NCI-H1694 treated with DMSO at 0.1 percent for 48 hours (cell line): ENCODE measurements at regions not wholly inside any gene's neighbourhood (a gene's known extent, or its start where the extent isn't known, plus 50 kb on each side); places are given as distances from the start of the nearest gene placed in this dataset.

Experiments used
- DNase-seq: peaks from one replicate; lab custom pipeline; 2025; lab: John Stamatoyannopoulos, UW

- DNase-seq = no peak
These were observed 253.7 kb downstream of the AASDHPPT start for GRCh38 chr11:106331176-106331575.

DNA sequence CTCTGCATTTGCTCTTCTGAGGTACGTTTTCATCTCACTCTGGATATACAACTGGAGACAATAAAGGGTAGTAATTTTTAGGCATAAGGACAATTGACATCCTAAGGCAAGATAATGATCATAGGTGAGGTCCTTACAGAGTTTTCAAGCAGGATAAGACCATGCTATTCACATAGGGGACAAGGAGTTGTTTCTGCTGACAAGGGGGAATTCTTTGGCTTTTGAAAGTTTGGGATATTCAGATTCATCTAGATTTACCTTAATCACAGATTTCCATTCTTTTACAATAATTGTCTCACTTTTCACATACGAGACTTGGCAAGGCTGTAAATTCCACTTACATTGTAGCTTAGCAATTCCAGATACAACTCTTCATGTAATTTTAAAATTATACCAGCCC, 256.2 kb downstream of the AASDHPPT start:
- no peak for DNase-seq

GRCh38 chr11:106344394-106344793, 266.9 kb downstream of the AASDHPPT start:
- DNase-seq = no peak

DNA sequence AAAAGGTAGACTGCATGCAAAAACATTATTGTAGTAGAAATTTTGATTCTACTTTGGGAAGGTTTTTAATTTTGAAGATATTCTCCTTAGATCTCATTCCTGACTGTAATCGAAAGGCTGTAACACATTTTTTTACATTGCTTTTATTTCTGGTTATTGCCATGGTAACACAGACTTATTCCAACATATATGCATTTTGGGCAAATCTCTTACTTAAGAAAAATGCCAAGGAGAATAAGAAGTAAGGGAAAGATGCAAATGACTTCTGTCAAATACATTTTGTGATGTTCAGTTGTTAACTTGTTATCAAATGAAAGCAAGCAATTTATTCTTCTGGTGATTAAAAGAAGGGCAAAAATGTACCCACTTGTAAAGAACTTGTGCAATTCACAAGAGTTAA, 267.5 kb downstream of the AASDHPPT start:
- no peak for DNase-seq

- DNase-seq = no peak
These were observed 275.6 kb downstream of the AASDHPPT start for GRCh38 chr11:106353031-106353430.

DNA sequence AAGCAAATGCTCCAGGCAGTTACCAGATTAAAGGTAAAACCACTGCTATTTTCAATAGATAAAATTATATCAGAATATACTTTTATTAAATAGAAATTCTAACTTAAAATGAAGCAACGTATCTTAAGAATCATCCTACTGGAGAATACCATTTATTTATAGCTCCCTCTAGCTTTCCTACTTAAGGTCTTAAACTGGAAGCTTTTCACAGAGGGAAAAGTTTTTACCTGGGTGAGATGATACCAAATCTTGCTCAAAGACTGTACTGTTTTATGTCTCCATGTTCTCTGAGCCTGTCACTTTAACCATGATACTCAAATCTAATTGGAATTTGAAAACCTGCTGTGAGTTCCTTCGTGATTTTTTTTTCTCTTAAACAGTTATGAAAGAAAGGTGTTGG, 291.8 kb downstream of the AASDHPPT start:
- no peak for DNase-seq

DNA sequence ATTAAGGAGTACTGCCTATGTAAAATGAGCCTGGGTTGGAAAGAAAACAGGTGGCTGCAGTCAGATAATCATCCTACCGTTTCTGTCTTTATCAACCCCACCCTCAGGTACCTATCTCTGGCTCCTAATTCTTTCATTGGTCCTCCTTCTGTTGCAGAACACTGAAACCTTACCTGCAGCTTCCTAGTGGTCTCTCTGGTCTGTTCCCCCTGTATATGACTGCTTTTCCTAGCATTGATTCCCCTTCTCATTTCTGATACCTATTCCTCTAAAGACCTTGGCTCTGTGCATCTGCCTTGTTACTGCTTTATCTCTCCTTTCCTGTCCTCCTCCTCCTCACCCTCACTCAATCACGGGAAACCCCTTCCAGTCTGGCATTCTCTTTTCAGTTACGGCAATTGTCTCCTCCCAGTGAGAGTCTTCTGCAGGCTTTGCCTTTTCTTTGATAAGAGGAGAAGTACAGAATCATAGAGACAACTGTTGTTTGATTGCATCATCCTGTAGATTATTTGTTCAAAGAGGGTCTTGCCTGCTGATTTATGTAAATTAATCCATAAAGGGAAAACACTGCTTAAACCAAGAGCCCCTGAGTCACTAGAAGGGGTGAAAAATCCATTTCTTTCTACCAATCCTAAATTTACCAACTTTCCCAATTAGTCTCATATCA, 301.2 kb downstream of the AASDHPPT start:
- no peak for DNase-seq

DNA sequence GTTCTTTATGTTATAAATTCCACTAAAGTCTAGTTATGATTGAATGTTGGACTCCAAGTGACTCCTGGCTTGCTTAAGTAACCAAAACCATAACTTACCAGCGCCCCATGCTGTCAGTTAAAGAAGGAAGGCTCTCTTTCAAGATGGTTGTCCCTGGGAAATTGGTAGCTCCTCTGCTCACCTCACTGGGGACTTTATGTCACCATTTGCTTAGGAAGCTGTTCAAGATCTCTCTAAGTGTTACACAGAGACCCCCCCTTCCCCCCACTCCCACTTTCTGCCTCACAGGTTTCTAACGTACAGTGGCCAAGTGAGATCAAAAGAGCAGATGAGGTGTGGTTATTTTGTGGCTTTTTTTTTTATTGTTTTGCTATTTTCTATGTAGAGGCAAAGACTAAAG, 301.8 kb downstream of the AASDHPPT start:
- no peak for DNase-seq

GRCh38 chr11:106379712-106380111, 302.2 kb downstream of the AASDHPPT start:
- no peak for DNase-seq

DNA sequence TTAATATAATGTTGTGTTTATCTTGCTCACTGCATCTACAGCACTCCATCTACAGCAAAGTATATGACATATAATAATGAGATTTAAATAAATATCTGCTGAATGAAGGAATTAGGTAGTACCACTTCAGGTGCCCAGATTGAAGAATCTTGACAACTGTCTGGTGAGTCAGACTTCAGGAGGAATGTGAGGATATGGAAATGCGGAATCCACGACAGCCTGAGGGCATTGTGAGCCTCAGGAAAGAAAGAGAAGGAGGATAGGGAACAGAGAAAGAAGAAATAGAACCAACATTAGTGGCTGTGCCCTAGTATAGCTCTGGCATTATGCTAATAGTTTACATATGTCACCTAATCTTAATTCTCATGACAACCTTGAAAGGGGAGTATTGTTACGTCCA, 304.4 kb downstream of the AASDHPPT start:
- DNase-seq = no peak

DNA sequence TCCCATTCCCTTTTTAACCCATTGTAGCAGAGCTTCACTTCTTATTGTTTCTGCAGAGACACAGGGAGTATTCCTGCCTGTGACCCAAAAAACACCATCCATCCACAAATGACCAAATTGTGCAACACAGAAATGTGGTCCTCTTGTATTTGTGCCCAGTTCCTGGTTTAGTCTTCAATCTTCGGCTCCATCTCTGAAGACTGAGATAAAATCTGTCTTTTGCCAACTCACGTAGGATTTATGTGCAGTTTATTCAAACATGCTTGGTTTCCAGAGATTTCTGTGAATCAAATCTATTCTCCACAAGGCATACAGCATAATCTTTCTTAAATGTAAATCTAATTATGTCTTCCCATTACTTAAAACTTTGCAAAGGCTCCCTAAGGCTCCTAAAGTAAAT, 307.0 kb downstream of the AASDHPPT start:
- DNase-seq = no peak

GRCh38 chr11:106386519-106386918, 309.1 kb downstream of the AASDHPPT start:
- no peak for DNase-seq

- no peak for DNase-seq
These were observed 311.6 kb downstream of the AASDHPPT start for GRCh38 chr11:106389101-106389500.

DNA sequence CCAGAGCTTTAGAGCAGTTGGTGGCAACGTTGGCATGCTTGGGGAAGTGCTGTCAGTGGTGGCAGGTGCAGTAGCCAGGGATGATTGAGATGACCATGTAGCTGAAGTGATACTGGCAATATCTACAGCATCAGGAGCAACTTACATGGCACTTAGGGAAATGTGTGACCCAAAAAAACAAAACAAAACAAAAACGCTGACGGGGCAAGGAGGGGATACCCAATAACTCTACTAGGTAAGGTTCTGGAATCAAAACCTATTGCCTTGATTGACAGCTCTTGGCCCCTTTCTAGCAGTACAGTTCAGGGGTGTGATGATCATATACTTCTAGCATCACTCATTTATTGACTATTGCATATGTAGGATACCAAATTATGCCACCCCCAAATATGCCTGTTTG, 312.6 kb downstream of the AASDHPPT start:
- DNase-seq = no peak

- DNase-seq = no peak
These were observed 314.4 kb downstream of the AASDHPPT start for GRCh38 chr11:106391771-106392420.

DNA sequence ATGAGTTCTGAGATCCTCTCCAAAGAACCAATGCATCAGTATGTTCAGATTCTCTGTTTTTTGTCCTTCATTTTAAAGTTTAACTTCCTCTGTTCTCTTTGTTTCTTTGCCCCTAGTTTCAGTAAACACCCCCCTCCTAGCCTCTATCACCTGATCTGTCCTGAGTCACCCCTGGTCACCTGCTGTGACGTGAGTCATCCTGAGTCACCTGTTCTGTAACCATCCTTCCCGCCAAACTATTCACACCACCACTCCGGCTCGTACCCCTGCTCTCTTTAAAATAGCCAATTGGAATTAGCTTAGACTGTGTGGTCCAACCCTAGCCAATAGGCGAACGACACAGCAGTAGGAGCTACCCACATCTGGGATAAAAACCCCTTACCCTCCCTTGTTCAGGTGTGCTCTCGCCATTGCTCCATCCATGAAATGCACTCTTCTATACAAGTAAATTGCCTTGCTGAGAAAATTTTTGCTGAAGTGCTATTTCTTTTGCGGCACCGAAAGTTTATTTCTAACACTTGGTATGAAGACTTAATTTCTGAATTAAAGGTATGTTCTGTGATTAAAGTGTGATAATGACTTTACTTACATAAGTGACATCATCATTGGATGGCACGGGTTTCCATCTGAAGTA, 318.4 kb downstream of the AASDHPPT start:
- no peak for DNase-seq

DNA sequence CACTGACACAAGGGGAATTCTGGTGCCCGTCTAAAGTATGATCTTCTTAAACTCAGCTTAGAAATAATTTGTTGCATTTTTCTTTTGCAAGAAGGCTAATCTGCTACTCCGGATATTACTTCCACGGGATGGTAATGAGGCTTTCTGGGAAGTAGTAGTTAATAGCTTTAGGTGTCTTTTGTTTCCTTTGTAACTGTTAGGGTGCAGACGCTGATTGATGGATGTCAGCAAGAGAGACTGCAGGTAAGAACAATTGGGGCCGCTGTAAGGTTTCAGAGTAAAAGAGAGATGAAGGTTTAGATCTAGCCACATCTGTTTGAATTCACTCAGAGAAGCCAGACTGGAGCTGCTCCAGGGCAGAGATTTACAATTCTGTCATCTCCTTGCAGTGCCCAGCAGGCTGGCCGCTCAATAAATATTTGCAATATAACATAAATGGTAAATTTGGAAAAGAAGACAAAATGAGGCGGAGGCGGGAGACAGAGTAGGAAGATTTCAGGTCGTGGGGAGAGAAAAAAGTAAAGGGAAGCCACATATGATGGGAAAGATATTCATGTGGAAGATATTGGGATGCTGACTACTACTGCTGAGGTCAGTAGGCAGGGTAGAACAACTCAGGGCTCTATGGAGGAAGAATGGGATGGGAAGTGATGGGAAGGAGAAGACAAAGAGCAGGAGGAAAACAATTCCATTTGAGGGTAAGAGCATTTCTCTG, 320.5 kb downstream of the AASDHPPT start:
- no peak for DNase-seq

DNA sequence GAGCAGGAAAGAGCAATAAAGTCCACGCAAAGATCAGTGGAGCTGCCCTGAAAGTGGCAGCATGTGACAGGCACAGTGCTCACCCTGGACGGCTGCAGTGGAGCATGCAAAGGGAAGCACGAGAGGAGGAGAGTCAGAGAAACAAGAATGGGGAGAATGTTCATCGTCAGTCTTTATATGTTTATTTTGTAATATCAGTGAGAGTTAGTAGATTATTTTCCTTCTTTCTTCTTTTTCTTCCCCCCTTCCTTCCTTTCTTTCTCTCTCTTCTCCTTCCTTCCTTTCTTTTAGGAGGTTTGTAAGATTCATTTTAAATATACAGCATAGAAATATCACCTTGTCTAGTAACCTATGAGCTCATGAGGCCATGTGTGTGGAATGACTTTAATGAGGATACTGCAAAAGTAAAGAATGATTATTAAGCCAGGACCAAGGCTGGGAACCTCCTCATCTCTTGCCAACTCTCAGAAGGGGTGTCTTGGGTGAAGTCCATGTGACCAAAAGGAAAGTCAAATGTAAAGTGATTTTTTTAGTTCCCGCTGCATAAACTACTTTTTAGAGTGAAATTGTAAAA, 321.1 kb downstream of the AASDHPPT start:
- no peak for DNase-seq

GRCh38 chr11:106399076-106399511, 321.6 kb downstream of the AASDHPPT start:
- DNase-seq = no peak

- DNase-seq = no peak
These were observed 322.2 kb downstream of the AASDHPPT start for GRCh38 chr11:106399624-106400023.

DNA sequence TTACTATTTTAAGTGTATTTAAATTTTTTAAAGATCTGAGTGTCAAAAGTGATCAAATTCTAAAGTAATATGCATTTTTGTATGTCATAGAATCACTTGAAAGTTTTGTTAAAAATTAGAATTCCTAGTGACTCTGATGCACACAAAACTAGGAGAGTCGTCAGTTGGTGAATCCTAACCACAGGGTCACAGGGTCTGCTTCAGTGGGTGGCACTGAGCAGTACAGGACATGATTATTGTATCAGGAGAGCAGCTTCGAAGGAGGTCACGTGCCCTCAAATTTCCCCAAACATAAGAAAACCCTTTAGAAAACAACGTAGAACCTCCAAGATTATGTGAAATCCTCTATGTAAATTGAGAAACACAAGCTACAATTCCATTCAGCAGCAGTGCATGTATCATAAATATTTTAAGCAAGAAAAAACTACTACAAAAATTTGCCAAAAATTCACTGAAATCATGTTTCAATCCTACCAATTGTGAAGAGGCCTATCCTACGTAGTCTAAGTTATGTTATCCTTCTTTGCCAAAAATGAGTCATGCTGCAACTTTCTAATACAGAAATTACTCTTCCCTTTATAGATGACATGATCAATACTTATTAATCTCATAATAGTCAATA, 323.6 kb downstream of the AASDHPPT start:
- DNase-seq = no peak

- DNase-seq = no peak
These were observed 326.3 kb downstream of the AASDHPPT start for GRCh38 chr11:106403751-106404150.
